ENCODE measurements at regions not wholly inside any gene's neighbourhood (a gene's known extent, or its start where the extent isn't known, plus 50 kb on each side); places are given as distances from the start of the nearest gene placed in this dataset.
A peak's percentile ranks its signal among the peaks of the same experiment; 100 is the strongest.

- Histone ChIP-seq H3K27me3 (no peaks in the 10 kb centered on the region), H3K36me3 (no peaks in the 10 kb centered on the region), H3K4me3 (no peak overlapping the region), H3K27ac (peak overlapping the region in 5 of 10 donors; percentile 23 to 58 (median 31)), H3K9me3 (no peaks in the 10 kb centered on the region), H3K4me1 (peaks cover 0 to 6% (median 0%) of the 10 kb centered on the region in 9 donors)
- DNase-seq (peak in 1 of 2 donors; percentile 38), ATAC-seq (peak in 7 of 8 donors; percentile 38 to 82 (median 70))
- no peak for TF ChIP-seq CTCF (IDR thresholded peaks at IDR 0.05)
- WGBS, 2 donors = 57 to 58% methylated on average over 4 of the region's 4 CpGs
- intact Hi-C loops (cut with DNase I) = no loop called here
These were observed 280.4 kb downstream of the C1D start for GRCh38 chr2:67782443-67782842.

GRCh38 chr2:67783026-67783425 lies 279.8 kb downstream of the C1D start:
- DNase-seq (no peak), ATAC-seq (peak in 1 of 8 donors; percentile 18)
- intact Hi-C loops (cut with DNase I) = no loop called here
- no peaks in the 10 kb centered on the region for H3K27me3 ChIP-seq
- H3K4me1 ChIP-seq = peaks cover 0 to 6% (median 0%) of the 10 kb centered on the region in 9 donors
- H3K9me3 ChIP-seq = no peaks in the 10 kb centered on the region
- H3K27ac ChIP-seq = peak overlapping the region in 5 of 10 donors; percentile 23 to 53 (median 31)
- TF ChIP-seq CTCF (IDR thresholded peaks at IDR 0.05) = no peak
- H3K36me3 ChIP-seq = no peaks in the 10 kb centered on the region
- no peak overlapping the region for H3K4me3 ChIP-seq
- 59 to 64% methylated on average over 1 of the region's 1 CpG for WGBS, 2 donors

GRCh38 chr2:67790622-67791021 lies 272.2 kb downstream of the C1D start:
- Histone ChIP-seq H3K4me3 (no peak overlapping the region), H3K9me3 (no peaks in the 10 kb centered on the region), H3K4me1 (no peaks in the 10 kb centered on the region), H3K27ac (no peak overlapping the region), H3K27me3 (no peaks in the 10 kb centered on the region), H3K36me3 (no peaks in the 10 kb centered on the region)
- 76 to 83% methylated on average over 2 of the region's 2 CpGs for WGBS, 2 donors
- ATAC-seq (no peak), DNase-seq (no peak)
- intact Hi-C loops (cut with DNase I) = no loop called here
- TF ChIP-seq CTCF (IDR thresholded peaks at IDR 0.05) = no peak

GRCh38 chr2:67792191-67792590 lies 270.6 kb downstream of the C1D start:
- H3K9me3 ChIP-seq = no peaks in the 10 kb centered on the region
- 71 to 75% methylated on average over 4 of the region's 4 CpGs for WGBS, 2 donors
- DNase-seq = no peak
- H3K27me3 ChIP-seq = no peaks in the 10 kb centered on the region
- intact Hi-C loops (cut with DNase I) = no loop called here
- H3K36me3 ChIP-seq = no peaks in the 10 kb centered on the region
- no peak overlapping the region for H3K4me3 ChIP-seq
- no peak overlapping the region for H3K27ac ChIP-seq
- no peaks in the 10 kb centered on the region for H3K4me1 ChIP-seq
- no peak for TF ChIP-seq CTCF (IDR thresholded peaks at IDR 0.05)
- no peak for ATAC-seq

Data from heart right ventricle (tissue), 16 donors.